Upper lobe of right lung (tissue), 1 donor: ENCODE measurements at regions not wholly inside any gene's neighbourhood (a gene's known extent, or its start where the extent isn't known, plus 50 kb on each side); places are given as distances from the start of the nearest gene placed in this dataset.

Source experiments
- ATAC-seq: fragments of 200-7000 bp; cut with Tn5 transposase; one replicate; pipeline ENCODE4 v1.9.1; 2020; ENCODE audit warnings: mild to moderate bottlenecking, moderate library complexity
- DNase-seq: peaks from one replicate; pipeline ENCODE4 v3.0.0-alpha.2; 2020
- H3K27ac ChIP-seq: fragments of 200-600 bp; one replicate; pipeline ENCODE4 v1.8.0; 2022
- H3K27me3 ChIP-seq: fragments of 200-600 bp; one replicate; pipeline ENCODE4 v1.8.0; 2022; ENCODE audit warnings: mild to moderate bottlenecking
- H3K36me3 ChIP-seq: fragments of 200-600 bp; one replicate; pipeline ENCODE4 v1.8.0; 2022
- H3K4me1 ChIP-seq: fragments of 200-600 bp; one replicate; pipeline ENCODE4 v1.8.0; 2022
- H3K4me3 ChIP-seq: fragments of 200-600 bp; one replicate; pipeline ENCODE4 v1.8.0; 2022; ENCODE audit warnings: mild to moderate bottlenecking
- H3K9me3 ChIP-seq: fragments of 200-600 bp; one replicate; pipeline ENCODE4 v1.8.0; 2022
- CTCF ChIP-seq: fragments of 200-600 bp; IDR thresholded peaks from one replicate; pipeline ENCODE4 v1.8.0; 2022; ENCODE audit warnings: antibody characterized with exemption
- intact Hi-C: fragments of 100-400 bp; cut with DNase I; formaldehyde crosslinking; loops from one replicate; pipeline ENCODE4 v1.11.0; 2022
- donor health status: DM: no; HTN: yes; CAD: no; lungs with severe emphysema.

- ATAC-seq (no peak), DNase-seq (no peak)
- Histone ChIP-seq H3K4me1 (no peaks in the 10 kb centered on the region), H3K36me3 (no peaks in the 10 kb centered on the region), H3K9me3 (no peaks in the 10 kb centered on the region), H3K27me3 (peaks cover 9% of the 10 kb centered on the region), H3K27ac (no peak overlapping the region), H3K4me3 (no peak overlapping the region)
- intact Hi-C loops, result no loop called here
- TF ChIP-seq CTCF, result no peak
Measured at GRCh38 chr11:32317643-32318042, 117.7 kb downstream of the WT1 start.

GRCh38 chr11:32318071-32319055 is 117.0 kb downstream of the WT1 start:
- no peak overlapping the region for H3K4me3 ChIP-seq
- peaks cover 16% of the 10 kb centered on the region for H3K27me3 ChIP-seq
- no peaks in the 10 kb centered on the region for H3K9me3 ChIP-seq
- no peaks in the 10 kb centered on the region for H3K36me3 ChIP-seq
- intact Hi-C loops, result no loop called here
- H3K27ac ChIP-seq, result no peak overlapping the region
- TF ChIP-seq CTCF, result no peak
- ATAC-seq, result no peak
- no peaks in the 10 kb centered on the region for H3K4me1 ChIP-seq
- no peak for DNase-seq

- Histone ChIP-seq H3K36me3 (no peaks in the 10 kb centered on the region), H3K27me3 (peaks cover 16% of the 10 kb centered on the region), H3K27ac (no peak overlapping the region), H3K4me3 (no peak overlapping the region), H3K9me3 (no peaks in the 10 kb centered on the region), H3K4me1 (no peaks in the 10 kb centered on the region)
- ATAC-seq (no peak), DNase-seq (no peak)
- no peak for TF ChIP-seq CTCF
- intact Hi-C loops, result no loop called here
Measured at GRCh38 chr11:32323814-32324130, 111.6 kb downstream of the WT1 start.

- intact Hi-C loops, result no loop called here
- H3K4me1 ChIP-seq, result no peaks in the 10 kb centered on the region
- ATAC-seq, result no peak
- TF ChIP-seq CTCF, result no peak
- H3K27ac ChIP-seq, result no peak overlapping the region
- no peaks in the 10 kb centered on the region for H3K9me3 ChIP-seq
- H3K36me3 ChIP-seq, result no peaks in the 10 kb centered on the region
- peaks cover 16% of the 10 kb centered on the region for H3K27me3 ChIP-seq
- DNase-seq, result no peak
- no peak overlapping the region for H3K4me3 ChIP-seq
Measured at GRCh38 chr11:32325187-32325586, 110.2 kb downstream of the WT1 start.

GRCh38 chr11:32325725-32326124 is 109.6 kb downstream of the WT1 start:
- Histone ChIP-seq H3K9me3 (no peaks in the 10 kb centered on the region), H3K4me3 (no peak overlapping the region), H3K27me3 (peaks cover 16% of the 10 kb centered on the region), H3K4me1 (no peaks in the 10 kb centered on the region), H3K36me3 (no peaks in the 10 kb centered on the region), H3K27ac (no peak overlapping the region)
- ATAC-seq (no peak), DNase-seq (no peak)
- intact Hi-C loops, result no loop called here
- TF ChIP-seq CTCF, result no peak
